ENCODE measurements at regions not wholly inside any gene's neighbourhood (a gene's known extent, or its start where the extent isn't known, plus 50 kb on each side); places are given as distances from the start of the nearest gene placed in this dataset.
"Not testable (repeated sequence)": the region's sequence is repeated elsewhere in the genome, so short reads cannot be mapped to it uniquely, and the experiment has no call there.

DNA sequence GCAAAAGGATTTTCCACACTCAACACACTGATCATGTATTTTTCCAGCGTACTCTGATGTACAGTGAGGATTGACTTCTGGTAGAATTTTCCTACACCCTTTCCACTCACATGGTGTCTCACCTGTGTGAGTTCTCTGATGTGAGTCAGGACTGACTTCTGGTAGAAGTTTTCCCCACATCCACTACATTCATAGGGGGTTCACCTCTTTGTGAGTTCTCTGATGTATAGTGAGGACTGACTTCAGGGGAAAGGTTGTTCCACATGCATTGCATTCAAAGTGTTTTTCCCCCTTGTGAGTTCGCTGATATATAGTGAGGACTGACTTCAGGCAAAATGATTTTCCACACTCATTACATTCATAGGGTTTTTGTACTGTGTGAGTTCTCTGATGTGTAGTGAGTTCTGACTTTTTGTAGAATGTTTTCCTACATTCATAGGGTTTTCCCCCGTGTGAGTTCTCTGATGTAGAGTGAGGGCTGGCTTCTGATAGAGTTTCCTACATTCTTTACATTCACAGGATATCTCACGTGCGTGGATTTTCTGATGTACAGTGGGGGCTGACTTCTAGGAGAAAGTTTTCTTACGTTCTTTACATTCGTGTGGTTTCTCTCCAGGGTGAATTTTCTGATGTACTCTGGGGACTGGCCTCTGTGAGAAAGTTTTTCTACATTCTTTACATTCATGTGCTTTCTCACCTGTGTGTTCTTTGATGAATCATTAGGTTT lies 146.5 kb downstream of the GLRX3 start:
- Mint-ChIP-seq H3K9me3 (peaks cover 34% of the 10 kb centered on the region), H3K4me1 (no peaks in the 10 kb centered on the region), H3K27me3 (ENCODE audit: low read depth) (no peaks in the 10 kb centered on the region), H3K36me3 (ENCODE audit: low read depth) (peaks cover 37% of the 10 kb centered on the region), H3K27ac (ENCODE audit: unreplicated experiment) (no peak overlapping the region), H3K4me3 (no peak overlapping the region)
- no peak for DNase-seq (ENCODE audit: low read depth, low spot score)
- TF ChIP-seq, protein P1, sequence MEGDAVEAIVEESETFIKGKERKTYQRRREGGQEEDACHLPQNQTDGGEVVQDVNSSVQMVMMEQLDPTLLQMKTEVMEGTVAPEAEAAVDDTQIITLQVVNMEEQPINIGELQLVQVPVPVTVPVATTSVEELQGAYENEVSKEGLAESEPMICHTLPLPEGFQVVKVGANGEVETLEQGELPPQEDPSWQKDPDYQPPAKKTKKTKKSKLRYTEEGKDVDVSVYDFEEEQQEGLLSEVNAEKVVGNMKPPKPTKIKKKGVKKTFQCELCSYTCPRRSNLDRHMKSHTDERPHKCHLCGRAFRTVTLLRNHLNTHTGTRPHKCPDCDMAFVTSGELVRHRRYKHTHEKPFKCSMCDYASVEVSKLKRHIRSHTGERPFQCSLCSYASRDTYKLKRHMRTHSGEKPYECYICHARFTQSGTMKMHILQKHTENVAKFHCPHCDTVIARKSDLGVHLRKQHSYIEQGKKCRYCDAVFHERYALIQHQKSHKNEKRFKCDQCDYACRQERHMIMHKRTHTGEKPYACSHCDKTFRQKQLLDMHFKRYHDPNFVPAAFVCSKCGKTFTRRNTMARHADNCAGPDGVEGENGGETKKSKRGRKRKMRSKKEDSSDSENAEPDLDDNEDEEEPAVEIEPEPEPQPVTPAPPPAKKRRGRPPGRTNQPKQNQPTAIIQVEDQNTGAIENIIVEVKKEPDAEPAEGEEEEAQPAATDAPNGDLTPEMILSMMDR (conservative IDR thresholded peaks at IDR 0.05), result no peak

DNA sequence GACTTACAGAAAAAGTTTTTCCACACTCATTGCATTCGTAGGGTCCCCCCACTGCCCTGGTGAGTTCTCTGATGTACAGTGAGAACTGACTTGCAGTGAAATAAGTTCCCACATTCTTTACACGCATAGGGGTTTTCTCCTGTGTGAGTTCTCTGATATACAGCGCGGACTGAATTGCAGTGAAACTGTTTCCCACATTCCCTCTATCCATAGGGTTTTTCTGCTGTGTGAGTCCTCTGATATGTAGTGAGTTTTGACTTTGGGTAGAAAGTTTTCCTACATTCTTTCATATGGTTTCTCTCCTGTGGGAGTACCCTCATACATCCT lies 147.0 kb downstream of the GLRX3 start:
- no peak for DNase-seq (ENCODE audit: low read depth, low spot score)
- H3K9me3 Mint-ChIP-seq, result peaks cover 35% of the 10 kb centered on the region
- H3K4me1 Mint-ChIP-seq, result no peaks in the 10 kb centered on the region
- no peak overlapping the region for H3K27ac Mint-ChIP-seq (ENCODE audit: unreplicated experiment)
- no peak overlapping the region for H3K4me3 Mint-ChIP-seq
- peaks cover 1% of the 10 kb centered on the region for H3K27me3 Mint-ChIP-seq (ENCODE audit: low read depth)
- H3K36me3 Mint-ChIP-seq (ENCODE audit: low read depth), result peaks cover 37% of the 10 kb centered on the region
- TF ChIP-seq, protein P1 (conservative IDR thresholded peaks at IDR 0.05), result no peak

DNA sequence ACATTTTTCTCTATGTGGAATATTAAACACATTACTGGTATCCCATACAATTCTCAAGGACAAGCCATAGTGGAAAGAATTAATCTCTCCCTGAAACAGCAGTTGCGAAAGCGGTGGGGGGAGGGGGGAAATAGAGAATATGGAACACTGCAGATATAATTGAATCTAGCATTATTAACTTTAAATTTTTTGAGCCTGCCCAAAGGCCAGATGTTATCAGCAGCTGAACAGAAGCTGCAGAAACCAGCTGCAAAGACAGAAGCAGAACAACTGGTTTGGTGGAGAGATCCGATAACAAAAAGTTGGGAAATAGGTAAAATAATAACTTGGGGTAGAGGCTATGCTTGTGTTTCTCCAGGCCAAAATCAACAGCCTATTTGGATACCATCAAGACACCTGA lies 159.6 kb downstream of the GLRX3 start:
- not testable (repeated sequence) for H3K4me1 Mint-ChIP-seq; H3K4me3 Mint-ChIP-seq; DNase-seq (ENCODE audit: low read depth, low spot score); H3K27me3 Mint-ChIP-seq (ENCODE audit: low read depth); H3K27ac Mint-ChIP-seq (ENCODE audit: unreplicated experiment)
- peaks cover 10% of the 10 kb centered on the region for H3K36me3 Mint-ChIP-seq (ENCODE audit: low read depth)
- peaks cover 30% of the 10 kb centered on the region for H3K9me3 Mint-ChIP-seq

DNA sequence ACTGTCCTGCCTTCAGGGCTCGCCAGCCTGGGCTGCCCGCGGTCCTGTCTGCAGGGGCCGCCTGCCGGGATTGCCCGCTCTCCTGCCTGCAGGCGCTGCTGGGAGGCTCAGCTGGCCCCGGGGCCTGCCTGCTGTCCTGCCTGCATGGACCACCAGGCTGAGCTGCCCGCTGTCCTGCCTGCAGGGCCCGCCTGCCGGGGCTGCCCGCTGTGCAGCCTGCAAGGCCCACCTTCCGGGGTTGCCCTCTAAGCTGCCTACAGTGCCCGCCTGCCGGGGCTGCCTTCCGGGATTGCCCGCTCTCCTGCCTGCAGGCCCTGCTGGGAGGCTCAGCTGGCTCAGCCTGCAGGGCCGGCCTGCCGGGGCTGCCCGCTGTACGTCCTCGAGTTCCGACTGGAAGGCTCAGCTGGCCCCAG lies 164.4 kb downstream of the GLRX3 start:
- TF ChIP-seq, protein P1 (conservative IDR thresholded peaks at IDR 0.05), result no peak
- Mint-ChIP-seq H3K27ac (ENCODE audit: unreplicated experiment) (no peak overlapping the region), H3K4me1 (no peaks in the 10 kb centered on the region), H3K27me3 (ENCODE audit: low read depth) (no peaks in the 10 kb centered on the region), H3K4me3 (no peak overlapping the region), H3K36me3 (ENCODE audit: low read depth) (peaks cover 22% of the 10 kb centered on the region), H3K9me3 (peaks cover 29% of the 10 kb centered on the region)
- no peak for DNase-seq (ENCODE audit: low read depth, low spot score)

DNA sequence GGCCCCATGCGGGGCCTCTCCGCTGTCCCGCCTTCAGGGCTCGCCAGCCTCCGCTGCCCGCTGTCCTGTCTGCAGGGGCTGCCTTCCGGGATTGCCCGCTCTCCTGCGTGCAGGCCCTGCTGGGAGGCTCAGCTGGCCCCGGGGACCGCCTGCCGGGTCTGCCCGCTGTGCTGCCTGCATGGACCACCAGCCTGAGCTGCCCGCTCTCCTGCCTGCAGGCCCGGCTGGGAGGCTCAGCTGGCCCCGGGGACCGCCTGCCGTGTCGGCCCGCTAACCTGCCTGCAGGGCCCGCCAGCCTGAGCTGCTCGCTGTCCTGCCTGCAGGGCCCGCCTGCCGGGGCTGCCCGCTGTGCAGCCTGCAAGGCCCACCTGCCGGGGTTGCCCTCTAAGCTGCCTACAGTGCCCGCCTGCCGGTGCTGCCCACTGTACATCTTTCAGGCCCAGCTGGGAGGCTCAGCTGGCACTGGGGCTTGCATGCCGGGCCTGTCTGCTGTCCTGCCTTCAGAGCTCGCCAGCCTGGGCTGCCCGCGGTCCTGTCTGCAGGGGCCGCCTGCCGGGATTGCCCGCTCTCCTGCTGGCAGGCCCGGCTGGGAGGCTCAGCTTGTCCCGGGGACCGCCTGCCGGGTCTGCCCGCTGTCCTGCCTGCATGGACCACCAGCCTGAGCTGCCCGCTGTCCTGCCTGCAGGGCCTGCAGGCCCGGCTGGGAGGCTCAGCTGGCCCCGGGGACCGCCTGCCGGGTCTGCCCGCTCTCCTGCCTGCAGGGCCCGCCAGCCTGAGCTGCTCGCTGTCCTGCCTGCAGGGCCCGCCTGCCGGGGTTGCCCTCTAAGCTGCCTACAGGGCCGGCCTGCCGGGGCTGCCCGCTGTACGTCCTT lies 165.1 kb downstream of the GLRX3 start:
- TF ChIP-seq, protein P1 (conservative IDR thresholded peaks at IDR 0.05), result no peak
- H3K36me3 Mint-ChIP-seq (ENCODE audit: low read depth), result peaks cover 23% of the 10 kb centered on the region
- no peaks in the 10 kb centered on the region for H3K4me1 Mint-ChIP-seq
- H3K4me3 Mint-ChIP-seq, result no peak overlapping the region
- peaks cover under 1% of the 10 kb centered on the region for H3K27me3 Mint-ChIP-seq (ENCODE audit: low read depth)
- no peak overlapping the region for H3K27ac Mint-ChIP-seq (ENCODE audit: unreplicated experiment)
- peaks cover 29% of the 10 kb centered on the region for H3K9me3 Mint-ChIP-seq
- DNase-seq (ENCODE audit: low read depth, low spot score), result no peak

DNA sequence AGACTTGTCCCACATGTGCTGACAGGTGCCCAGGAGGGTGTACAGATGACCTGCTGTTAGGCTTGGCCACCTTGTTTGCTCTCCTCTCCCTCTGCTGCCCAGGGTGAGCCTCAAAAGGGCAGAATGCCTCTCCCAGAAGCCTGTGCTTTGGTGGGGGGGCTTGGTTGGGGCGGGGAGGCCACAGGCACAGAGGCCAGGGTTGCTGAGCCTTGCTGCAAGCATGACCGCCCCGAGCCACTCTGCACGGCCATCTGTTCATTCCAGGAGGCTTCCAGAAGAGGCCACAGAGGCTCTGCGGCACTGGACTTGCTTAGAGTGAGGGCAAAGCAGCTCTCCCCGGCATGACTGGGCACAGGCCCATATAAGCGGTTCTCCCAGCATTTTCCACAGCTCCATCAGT lies 190.8 kb downstream of the GLRX3 start:
- no peak overlapping the region for H3K4me3 Mint-ChIP-seq
- H3K36me3 Mint-ChIP-seq (ENCODE audit: low read depth), result peaks cover 2% of the 10 kb centered on the region
- no peak for DNase-seq (ENCODE audit: low read depth, low spot score)
- H3K4me1 Mint-ChIP-seq, result no peaks in the 10 kb centered on the region
- no peaks in the 10 kb centered on the region for H3K9me3 Mint-ChIP-seq
- H3K27me3 Mint-ChIP-seq (ENCODE audit: low read depth), result peaks cover 2% of the 10 kb centered on the region
- TF ChIP-seq, protein P1 (conservative IDR thresholded peaks at IDR 0.05), result no peak
- no peak overlapping the region for H3K27ac Mint-ChIP-seq (ENCODE audit: unreplicated experiment)

Data from neural crest cell (in vitro differentiated cells).